Kidney capillary endothelial cell (primary cell): ENCODE measurements at regions not wholly inside any gene's neighbourhood (a gene's known extent, or its start where the extent isn't known, plus 50 kb on each side); places are given as distances from the start of the nearest gene placed in this dataset.

Experiments
- DNase-seq: peaks from one replicate; pipeline ENCODE4 v3.0.0-alpha.2; 2018; ENCODE audit warnings: low spot score

DNA sequence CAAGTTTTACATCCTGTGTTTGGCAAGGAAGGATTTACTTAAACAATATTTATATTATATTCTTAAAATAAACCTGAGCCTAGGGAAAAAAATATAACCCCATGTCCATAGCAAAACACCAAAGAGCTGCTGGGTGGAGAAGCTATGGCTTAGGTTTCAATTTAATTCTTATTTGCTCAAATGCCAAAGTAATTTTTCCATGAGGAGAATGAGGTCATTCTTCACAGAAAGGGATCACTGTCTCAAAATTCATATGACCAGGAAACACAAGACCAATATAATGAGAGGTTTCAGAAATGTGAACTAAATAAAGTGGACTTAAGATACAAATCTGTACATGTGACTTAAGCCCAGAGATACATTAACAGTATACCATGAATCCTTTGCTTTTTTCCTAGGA is 195.0 kb downstream of the PHLDA1 start:
- DNase-seq, result no peak

DNA sequence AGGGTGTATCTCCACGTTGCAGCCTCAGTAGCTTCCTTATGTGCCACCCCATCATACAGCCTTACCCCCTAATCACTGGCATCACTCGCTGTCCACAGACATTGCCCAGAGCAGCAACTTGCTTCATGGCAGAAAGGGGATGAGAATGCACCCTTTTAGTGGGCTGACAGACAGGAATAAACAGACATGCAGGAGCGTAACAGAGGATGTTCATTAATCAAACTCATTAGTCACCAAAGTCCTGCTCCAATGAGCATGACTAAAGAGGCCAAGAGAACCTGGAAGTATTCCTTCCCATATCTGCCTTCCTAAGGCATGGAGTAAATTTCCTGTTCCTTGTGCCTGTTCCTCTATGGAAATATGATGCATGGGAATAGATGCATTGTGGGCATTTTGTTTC is 197.0 kb downstream of the PHLDA1 start:
- DNase-seq, result peak; percentile 65

- no peak for DNase-seq
Measured at GRCh38 chr12:75833268-75833667, 198.3 kb downstream of the PHLDA1 start.

DNA sequence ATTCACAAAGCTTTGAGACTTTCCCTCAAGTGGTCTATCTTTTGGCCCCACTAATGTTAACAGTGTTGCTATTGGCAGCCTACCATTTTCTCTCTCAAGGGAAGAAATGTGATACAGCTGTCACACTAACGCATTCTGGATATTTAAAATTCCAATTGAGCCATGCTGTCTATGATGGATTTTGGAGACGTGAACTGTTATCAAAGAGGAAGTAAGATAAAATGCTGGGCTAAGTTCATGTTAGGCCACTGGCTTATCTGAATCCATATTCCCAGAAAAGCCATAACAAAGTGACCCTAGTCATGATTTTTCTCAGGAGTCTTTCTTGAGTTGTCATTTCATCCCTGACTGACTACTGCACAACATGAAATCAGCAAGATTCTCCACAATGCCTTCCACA is 200.2 kb downstream of the PHLDA1 start:
- DNase-seq, result no peak

- no peak for DNase-seq
Measured at GRCh38 chr12:75827061-75827460, 204.5 kb downstream of the PHLDA1 start.

DNA sequence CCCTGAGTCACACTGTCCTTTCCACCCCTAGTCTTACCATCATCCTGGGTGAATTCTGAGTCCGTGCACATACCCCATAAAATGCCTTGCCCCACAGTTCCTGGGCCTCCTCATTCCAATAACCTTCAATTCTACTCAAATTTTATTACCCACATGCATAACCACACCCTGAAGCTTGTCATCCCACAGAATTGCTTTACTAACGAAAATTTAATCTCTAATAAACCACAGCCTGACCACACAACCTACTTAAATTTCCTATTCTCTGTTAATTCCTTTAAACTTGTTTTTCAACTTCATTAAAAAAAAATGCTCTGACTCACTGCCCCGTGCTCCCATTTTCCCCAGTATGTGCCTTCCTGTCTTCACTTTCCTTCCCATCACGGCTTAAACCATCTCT is 205.9 kb downstream of the PHLDA1 start:
- DNase-seq, result no peak

GRCh38 chr12:75823475-75823874 is 208.1 kb downstream of the PHLDA1 start:
- DNase-seq, result no peak

DNA sequence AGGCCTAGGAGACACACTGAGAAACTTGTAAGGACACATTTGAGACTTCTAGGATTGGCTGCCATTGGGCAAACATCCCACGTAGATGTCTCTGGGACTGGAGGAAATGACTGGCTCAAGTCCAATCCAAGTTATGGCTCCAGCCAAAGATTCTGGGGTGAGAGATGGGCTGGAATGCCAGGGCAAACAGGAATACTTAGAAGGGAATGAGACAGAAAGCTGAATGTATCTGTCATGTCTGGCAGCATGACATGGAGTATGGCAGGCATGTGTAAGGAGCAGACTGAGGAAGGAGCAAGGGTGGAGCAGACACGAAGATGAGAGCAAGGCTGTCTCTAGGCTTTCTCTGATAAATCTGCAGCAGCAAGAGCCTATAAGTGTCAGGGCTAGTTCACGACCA is 209.2 kb downstream of the PHLDA1 start:
- DNase-seq, result no peak

GRCh38 chr12:75820848-75821578 is 210.6 kb downstream of the PHLDA1 start:
- no peak for DNase-seq

DNA sequence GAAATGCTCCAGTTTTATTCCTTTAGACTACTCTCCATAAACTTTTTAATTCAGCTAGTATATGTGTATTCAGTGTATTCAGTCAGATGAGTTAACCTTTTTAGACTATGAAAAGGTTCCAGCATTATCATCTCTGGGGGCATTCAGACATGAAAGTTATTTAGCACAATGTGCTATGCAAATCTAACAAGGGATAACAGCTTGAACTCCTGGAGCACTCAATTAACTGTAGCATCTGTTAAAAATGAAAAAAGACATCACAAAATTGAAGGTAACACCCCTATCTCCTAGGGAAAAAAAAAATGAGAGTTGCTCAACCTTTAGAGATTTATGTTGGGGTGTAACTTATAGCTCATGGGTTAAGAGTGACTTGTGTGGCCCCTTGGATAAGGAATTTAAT is 211.5 kb downstream of the PHLDA1 start:
- DNase-seq, result no peak

DNA sequence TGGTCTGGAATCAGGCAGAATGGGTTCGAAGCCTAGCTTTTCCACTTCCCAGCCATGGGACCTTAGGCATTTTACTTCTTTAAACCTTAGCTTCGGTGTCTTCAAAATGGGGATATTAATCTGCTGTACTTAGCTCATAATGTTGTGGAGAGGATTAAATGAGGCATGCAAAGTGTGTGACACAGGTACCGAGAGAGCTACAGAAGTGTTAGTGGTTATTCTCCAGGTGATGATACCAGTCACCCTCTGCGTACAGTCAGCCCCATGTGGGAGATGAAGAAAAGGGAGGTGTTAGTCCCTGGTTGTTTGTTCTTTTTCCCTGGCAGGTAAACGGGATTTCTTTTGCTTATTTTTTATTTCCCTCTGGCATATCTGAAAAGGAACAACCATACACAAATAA is 212.1 kb downstream of the PHLDA1 start:
- DNase-seq, result no peak

DNA sequence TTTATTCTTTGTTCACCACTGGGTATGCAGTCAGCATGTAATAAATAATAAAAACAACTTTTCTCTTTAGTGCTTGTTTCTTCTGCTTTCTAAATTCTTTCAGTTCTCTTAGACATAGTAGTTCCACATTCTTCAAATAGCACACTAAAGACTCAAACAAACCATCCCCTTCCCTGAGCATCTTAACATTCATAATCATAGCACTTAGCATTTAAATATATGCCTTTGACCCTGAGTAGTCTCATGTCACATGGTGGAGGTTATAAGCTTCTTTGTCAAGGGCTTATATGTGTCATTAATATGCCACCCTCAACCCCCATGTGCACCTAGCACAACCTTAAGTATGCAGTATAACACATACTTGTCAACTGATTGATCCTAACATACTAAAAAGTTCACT is 212.7 kb downstream of the PHLDA1 start:
- DNase-seq, result no peak

DNA sequence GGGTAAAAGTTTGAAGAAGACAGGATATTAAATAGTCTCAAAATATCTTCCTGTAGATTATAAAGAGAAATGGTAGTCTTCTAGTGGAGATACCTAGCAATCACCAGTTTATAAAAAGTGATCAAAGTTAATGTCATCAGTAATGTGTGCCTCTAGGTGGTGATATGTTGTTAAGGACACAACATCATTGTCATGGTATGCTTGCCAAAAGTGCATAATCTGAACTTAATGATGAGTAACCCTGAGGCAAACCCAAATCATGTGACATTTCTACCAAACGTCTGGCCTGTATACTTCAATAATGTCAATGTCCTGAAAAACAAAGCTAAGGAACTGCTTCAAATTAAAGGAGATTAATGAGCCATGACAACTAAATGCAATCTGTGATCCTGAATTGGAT is 214.7 kb downstream of the PHLDA1 start:
- DNase-seq, result peak; percentile 83

DNA sequence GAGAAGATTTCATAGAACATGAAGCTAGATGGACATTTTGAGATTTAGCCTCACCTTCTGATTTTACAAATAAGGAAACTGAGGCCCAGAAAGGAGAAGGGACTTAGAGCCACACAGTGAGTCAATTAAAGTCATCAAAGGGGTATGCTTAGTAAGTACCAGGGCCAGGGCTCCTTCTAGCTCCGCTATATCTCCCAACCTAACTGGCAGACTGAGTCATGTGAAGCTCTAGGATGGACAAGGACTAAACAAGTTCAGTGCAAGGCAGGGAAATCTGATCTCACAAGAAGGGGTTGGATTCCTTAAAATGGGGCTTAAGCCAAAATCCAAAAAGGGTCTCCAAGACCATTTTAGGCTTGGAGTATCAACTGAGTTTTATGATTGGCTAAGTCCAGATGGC is 215.8 kb downstream of the PHLDA1 start:
- no peak for DNase-seq

- peak; percentile 88 for DNase-seq
Measured at GRCh38 chr12:75814851-75815754, 216.5 kb downstream of the PHLDA1 start.

DNA sequence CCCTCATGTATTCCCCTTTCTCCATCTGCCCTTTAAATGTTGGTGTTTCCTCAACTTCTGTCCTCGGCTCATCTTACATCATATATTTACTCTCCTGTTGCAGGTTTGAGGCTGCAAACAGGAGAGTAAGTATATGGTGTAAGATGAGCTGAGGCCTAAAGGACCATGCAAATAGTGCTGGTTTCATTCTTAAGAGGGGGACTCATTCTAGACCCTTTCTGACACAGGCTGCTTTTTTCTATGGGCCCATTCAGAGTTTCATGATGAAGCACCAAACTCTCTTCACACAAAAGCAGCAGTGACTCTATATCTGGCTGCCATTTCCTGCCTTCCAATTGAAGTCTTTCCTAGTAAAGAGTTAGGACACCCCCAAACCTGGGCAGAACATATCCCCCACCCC is 218.5 kb downstream of the PHLDA1 start:
- no peak for DNase-seq

DNA sequence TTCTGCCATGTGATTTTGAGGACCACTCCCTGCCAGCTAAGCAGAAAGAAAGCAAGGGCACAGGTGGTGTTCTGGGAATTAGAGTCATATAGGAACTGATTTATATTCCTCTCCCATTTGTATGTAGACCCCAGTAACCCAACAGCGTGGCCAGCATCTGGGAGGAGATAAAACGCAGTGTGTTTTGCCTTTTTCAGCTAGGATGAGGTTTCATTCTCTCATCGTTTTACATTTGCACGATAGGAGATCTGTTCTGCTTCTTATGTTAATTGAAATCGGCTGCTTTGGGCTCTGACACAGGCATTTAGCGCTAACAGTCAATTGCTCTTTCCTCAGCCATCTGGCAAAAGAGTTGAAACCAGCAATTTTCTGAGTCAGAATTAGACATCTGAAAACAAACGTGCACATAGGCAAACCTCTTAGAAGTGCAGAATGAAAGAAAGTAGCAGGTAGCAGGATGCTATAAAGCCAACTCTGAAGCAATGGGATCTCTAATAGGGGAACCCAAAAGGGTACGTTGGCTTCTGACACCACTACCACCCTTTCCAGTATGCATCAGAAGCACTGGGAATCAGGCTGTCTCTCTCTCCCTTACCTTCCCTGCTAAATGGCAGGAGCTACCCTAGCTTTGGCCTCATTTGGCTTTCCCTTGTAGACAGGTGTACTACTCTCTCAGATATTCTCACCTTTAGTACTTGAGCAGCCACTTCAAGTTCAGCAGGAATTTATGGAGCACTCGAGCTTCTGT is 219.1 kb downstream of the PHLDA1 start:
- no peak for DNase-seq

DNA sequence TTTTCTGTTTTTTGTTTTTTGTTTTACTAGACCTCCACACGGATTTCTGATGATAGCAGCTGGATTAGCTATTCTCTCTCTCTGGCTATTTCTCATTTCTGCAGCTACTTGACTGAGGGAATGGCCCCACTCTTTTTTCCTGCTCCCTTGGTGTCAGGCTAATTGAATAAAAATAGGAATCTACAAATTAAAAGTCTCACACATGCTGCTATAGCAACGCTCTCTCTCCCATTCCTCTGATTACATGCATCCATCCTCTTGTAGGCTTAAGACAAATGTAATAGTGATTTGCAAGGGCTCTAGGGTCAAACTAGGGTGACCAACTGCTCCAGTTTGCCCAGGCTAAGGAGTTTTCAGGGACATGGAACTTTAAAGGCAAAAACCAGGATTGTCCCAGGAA is 221.8 kb downstream of the PHLDA1 start:
- DNase-seq, result no peak

GRCh38 chr12:75807494-75807893 is 224.1 kb downstream of the PHLDA1 start:
- DNase-seq, result no peak

GRCh38 chr12:75805905-75806304 is 225.7 kb downstream of the PHLDA1 start:
- no peak for DNase-seq

DNA sequence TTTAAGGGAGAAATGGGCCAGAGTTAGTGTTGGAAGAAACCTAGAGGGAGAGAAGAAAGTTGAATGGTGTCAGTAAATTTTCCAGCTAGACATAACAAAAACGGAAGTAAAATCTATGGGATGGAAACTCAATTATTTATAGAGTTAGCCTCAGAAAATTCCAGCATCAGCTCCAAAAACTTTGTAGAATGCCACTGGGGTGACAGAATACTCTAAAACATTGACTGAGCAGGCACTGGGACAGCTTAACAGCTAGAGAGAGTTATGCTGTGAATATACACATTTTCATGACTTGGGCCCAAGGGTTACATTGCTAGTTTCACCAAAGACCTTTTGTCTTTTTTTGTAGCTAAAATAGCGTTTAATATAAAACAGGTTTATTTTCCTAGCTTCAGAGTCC is 226.3 kb downstream of the PHLDA1 start:
- DNase-seq, result no peak

- DNase-seq, result no peak
Measured at GRCh38 chr12:75798136-75798926, 233.2 kb downstream of the PHLDA1 start.
